Right lobe of liver (tissue), 4 donors: ENCODE measurements at regions not wholly inside any gene's neighbourhood (a gene's known extent, or its start where the extent isn't known, plus 50 kb on each side); places are given as distances from the start of the nearest gene placed in this dataset.

ENCODE experiments used
- CTCF ChIP-seq, 4 donors: fragments of 200-600 bp in 3 of 4; fragments of 450-650 bp in 1 of 4; IDR thresholded peaks; one replicate each; pipeline versions ENCODE4 v1.5.1 to v1.8.0; 2016 to 2022; ENCODE audit warnings: antibody characterized with exemption in 4 of 4, mild to moderate bottlenecking in 2 of 4
- POLR2A ChIP-seq: fragments of 450-650 bp; IDR thresholded peaks from one replicate; pipeline ENCODE4 v1.6.1; 2017; ENCODE audit warnings: antibody characterized with exemption, mild to moderate bottlenecking
- donor health status: DM: no; HTN: no; CAD: no.
- donor health status: DM: no; HTN: no; CAD: no.
- donor health status: DM: no; HTN: yes; CAD: no.

DNA sequence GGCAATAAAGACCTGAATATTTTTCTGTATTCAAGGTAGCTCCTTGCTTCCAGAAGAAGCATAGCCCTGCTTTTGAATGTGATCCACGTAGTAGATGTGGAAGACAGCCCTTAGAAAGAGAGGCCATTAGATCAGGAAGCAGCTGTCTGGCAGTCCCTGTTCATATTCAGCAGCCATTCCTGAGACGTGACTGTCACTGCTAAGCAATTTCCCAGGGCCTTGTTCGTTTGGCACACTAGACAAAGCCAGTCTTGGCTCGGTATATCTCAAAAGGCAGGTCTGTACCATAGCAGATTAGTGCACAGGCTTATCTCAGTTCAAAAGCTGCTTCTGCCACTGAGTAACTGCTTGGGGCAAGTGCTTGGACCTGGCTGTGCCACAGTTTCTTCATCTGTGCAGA, 287.8 kb upstream of the MCTP2 start:
- TF ChIP-seq POLR2A, result no peak
- no peak for TF ChIP-seq CTCF (IDR thresholded peaks at IDR 0.05)
